ENCODE measurements at regions not wholly inside any gene's neighbourhood (a gene's known extent, or its start where the extent isn't known, plus 50 kb on each side); places are given as distances from the start of the nearest gene placed in this dataset.

DNA sequence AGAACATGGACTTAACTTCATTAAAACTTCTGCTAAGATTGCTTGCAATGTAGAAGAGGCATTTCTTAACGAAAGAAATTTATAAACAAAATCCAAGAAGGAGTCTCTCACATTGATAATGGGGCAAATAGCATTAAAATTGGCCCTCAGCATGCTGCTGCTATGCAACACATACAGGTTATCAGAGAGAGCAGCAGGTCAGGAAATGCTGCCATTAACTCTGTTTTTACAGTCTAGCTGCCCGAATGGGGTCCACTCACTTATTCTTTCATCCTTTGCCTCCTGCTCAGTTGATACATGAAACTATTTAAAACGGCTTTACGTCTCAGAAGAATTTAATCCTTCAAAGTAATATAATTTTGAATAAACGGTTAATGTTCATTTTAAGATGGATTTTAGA lies 620.4 kb downstream of the SLC16A7 start:
- ChIA-PET POLR2A (no interaction called here), CTCF (interaction anchor here (0.7 kb wide), 1 partner anchor 1594 kb away, joined by 3 read pairs; no protein-coding TSS in a partner anchor)
- TF ChIP-seq, protein P1, sequence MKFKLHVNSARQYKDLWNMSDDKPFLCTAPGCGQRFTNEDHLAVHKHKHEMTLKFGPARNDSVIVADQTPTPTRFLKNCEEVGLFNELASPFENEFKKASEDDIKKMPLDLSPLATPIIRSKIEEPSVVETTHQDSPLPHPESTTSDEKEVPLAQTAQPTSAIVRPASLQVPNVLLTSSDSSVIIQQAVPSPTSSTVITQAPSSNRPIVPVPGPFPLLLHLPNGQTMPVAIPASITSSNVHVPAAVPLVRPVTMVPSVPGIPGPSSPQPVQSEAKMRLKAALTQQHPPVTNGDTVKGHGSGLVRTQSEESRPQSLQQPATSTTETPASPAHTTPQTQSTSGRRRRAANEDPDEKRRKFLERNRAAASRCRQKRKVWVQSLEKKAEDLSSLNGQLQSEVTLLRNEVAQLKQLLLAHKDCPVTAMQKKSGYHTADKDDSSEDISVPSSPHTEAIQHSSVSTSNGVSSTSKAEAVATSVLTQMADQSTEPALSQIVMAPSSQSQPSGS (tag by site-specific recombination; IDR thresholded peaks at IDR 0.05; ENCODE audit: low read depth): no peak
- no peak for TF ChIP-seq ZNF792 (tag by site-specific recombination; IDR thresholded peaks at IDR 0.05)
- TF ChIP-seq ZNF10 (tag by site-specific recombination; IDR thresholded peaks at IDR 0.05): no peak

DNA sequence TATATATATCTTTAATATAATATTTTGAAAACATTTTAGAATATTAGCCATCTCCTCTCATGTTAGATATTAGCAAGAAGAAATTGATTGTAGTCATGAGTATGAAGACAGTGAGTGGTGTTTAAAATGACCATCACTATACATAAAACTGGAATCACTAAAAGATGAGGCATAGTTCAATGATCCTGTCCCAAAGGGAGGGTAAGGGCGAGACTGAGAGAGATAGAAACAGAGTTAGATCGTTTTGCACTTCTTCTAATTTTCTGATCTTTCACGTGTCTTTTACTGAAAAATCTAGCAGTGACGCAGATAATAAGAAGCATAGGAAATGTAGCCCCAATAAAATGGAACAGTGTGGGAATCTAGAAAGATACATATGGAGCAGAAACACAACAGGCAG lies 627.4 kb downstream of the SLC16A7 start:
- no peak overlapping the region for H3K4me3 ChIP-seq (ENCODE audit: low read depth, low read length)
- H3K9me3 ChIP-seq (ENCODE audit: control insufficient read depth, insufficient read depth, low read depth, low read length): no peaks in the 10 kb centered on the region
- TF ChIP-seq ZNF341 (tag by site-specific recombination; IDR thresholded peaks at IDR 0.05; ENCODE audit: low read depth) (no peak), ZNF274 (IDR thresholded peaks at IDR 0.05; ENCODE audit: low read length) (no peak), ZNF274 (tag by site-specific recombination; IDR thresholded peaks at IDR 0.05; ENCODE audit: borderline replicate concordance) (no peak), ZBTB7A (tag by site-specific recombination; IDR thresholded peaks at IDR 0.05; ENCODE audit: low read depth) (no peak)
- H3K36me3 ChIP-seq (ENCODE audit: control insufficient read depth in 2 of 2, insufficient read depth in 1 of 2, low read length in 2 of 2): no peaks in the 10 kb centered on the region
- no peaks in the 10 kb centered on the region for H3K4me1 ChIP-seq (ENCODE audit: control insufficient read depth, insufficient read depth, low read length)
- ChIA-PET POLR2A (no interaction called here), CTCF (no interaction called here)
- no peak overlapping the region for H3K27ac ChIP-seq (ENCODE audit: extremely low read depth, low read depth, low read length)

More for the DNA sequence above, 620.4 kb downstream of the SLC16A7 start:
- Histone ChIP-seq H3K4me1 (ENCODE audit: control insufficient read depth, insufficient read depth, low read length) (no peaks in the 10 kb centered on the region), H3K27ac (ENCODE audit: extremely low read depth, low read depth, low read length) (no peak overlapping the region), H3K9me3 (ENCODE audit: control insufficient read depth, insufficient read depth, low read depth, low read length) (no peaks in the 10 kb centered on the region), H3K4me3 (ENCODE audit: low read depth, low read length) (no peak overlapping the region), H3K36me3 (ENCODE audit: control insufficient read depth in 2 of 2, insufficient read depth in 1 of 2, low read length in 2 of 2) (no peaks in the 10 kb centered on the region)

DNA sequence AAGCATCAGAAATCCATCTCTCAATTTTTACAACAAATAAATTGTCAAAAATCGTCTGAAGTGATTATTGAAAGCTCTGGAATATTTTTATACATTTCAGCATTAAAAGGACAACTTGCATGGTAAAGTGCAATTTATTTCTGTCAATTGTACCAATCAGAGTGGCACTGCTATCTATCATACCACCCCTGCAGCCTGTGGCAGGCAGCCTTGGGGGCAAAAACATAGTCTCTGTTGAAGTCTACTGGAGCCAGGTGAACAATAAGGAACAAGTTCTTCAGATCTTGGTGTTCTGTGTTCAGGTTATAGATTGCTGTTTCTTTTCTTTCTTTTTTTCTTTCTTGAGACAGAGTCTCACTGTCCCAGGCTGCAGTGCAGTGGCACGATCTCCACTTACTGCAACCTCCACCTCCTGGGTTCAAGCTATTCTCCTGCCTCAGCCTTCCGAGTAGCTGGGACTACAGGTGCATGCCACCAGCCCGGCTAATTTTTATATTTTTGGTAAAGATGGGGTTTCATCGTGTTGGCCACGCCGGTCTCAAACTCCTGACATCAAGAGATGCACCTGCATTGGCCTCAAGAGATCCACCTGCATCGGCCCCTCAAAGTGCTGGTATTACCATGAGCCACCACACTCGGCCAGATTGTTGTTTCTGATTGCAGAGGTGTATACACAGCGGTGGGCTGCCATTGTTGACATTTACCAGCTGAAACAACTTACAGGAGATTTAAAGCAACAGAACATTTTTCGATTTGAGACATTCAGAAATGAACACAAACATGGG lies 629.6 kb downstream of the SLC16A7 start:
- no peaks in the 10 kb centered on the region for H3K4me1 ChIP-seq (ENCODE audit: control insufficient read depth, insufficient read depth, low read length)
- no peaks in the 10 kb centered on the region for H3K36me3 ChIP-seq (ENCODE audit: control insufficient read depth in 2 of 2, insufficient read depth in 1 of 2, low read length in 2 of 2)
- H3K9me3 ChIP-seq (ENCODE audit: control insufficient read depth, insufficient read depth, low read depth, low read length): no peaks in the 10 kb centered on the region
- TF ChIP-seq ZSCAN30 (tag by site-specific recombination; IDR thresholded peaks at IDR 0.05): no peak
- no peak for TF ChIP-seq ZNF266 (tag by site-specific recombination; IDR thresholded peaks at IDR 0.05; ENCODE audit: low read depth)
- TF ChIP-seq, protein P2, sequence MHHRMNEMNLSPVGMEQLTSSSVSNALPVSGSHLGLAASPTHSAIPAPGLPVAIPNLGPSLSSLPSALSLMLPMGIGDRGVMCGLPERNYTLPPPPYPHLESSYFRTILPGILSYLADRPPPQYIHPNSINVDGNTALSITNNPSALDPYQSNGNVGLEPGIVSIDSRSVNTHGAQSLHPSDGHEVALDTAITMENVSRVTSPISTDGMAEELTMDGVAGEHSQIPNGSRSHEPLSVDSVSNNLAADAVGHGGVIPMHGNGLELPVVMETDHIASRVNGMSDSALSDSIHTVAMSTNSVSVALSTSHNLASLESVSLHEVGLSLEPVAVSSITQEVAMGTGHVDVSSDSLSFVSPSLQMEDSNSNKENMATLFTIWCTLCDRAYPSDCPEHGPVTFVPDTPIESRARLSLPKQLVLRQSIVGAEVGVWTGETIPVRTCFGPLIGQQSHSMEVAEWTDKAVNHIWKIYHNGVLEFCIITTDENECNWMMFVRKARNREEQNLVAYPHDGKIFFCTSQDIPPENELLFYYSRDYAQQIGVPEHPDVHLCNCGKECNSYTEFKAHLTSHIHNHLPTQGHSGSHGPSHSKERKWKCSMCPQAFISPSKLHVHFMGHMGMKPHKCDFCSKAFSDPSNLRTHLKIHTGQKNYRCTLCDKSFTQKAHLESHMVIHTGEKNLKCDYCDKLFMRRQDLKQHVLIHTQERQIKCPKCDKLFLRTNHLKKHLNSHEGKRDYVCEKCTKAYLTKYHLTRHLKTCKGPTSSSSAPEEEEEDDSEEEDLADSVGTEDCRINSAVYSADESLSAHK (tag by site-specific recombination; IDR thresholded peaks at IDR 0.05): no peak
- no peak for TF ChIP-seq ZBTB17 (tag by site-specific recombination; IDR thresholded peaks at IDR 0.05)
- no peak for TF ChIP-seq ZNF23 (tag by site-specific recombination; IDR thresholded peaks at IDR 0.05; ENCODE audit: borderline replicate concordance)
- TF ChIP-seq SP2 (tag by site-specific recombination; IDR thresholded peaks at IDR 0.05): no peak
- TF ChIP-seq ZNF549 (tag by site-specific recombination; IDR thresholded peaks at IDR 0.05): no peak
- TF ChIP-seq ZNF585B (tag by site-specific recombination; IDR thresholded peaks at IDR 0.05): no peak
- TF ChIP-seq, protein P3, sequence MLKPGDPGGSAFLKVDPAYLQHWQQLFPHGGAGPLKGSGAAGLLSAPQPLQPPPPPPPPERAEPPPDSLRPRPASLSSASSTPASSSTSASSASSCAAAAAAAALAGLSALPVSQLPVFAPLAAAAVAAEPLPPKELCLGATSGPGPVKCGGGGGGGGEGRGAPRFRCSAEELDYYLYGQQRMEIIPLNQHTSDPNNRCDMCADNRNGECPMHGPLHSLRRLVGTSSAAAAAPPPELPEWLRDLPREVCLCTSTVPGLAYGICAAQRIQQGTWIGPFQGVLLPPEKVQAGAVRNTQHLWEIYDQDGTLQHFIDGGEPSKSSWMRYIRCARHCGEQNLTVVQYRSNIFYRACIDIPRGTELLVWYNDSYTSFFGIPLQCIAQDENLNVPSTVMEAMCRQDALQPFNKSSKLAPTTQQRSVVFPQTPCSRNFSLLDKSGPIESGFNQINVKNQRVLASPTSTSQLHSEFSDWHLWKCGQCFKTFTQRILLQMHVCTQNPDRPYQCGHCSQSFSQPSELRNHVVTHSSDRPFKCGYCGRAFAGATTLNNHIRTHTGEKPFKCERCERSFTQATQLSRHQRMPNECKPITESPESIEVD (tag by site-specific recombination; IDR thresholded peaks at IDR 0.05): no peak
- TF ChIP-seq, protein P4, sequence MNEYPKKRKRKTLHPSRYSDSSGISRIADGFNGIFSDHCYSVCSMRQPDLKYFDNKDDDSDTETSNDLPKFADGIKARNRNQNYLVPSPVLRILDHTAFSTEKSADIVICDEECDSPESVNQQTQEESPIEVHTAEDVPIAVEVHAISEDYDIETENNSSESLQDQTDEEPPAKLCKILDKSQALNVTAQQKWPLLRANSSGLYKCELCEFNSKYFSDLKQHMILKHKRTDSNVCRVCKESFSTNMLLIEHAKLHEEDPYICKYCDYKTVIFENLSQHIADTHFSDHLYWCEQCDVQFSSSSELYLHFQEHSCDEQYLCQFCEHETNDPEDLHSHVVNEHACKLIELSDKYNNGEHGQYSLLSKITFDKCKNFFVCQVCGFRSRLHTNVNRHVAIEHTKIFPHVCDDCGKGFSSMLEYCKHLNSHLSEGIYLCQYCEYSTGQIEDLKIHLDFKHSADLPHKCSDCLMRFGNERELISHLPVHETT (tag by site-specific recombination; IDR thresholded peaks at IDR 0.05): no peak
- TF ChIP-seq HOXA7 (CRISPR knock-in tag; IDR thresholded peaks at IDR 0.05; ENCODE audit: borderline replicate concordance): no peak
- TF ChIP-seq ZFP3 (tag by site-specific recombination; IDR thresholded peaks at IDR 0.05; ENCODE audit: low read depth): no peak
- TF ChIP-seq SP3 (tag by site-specific recombination; IDR thresholded peaks at IDR 0.05): no peak
- CTCF ChIA-PET: no interaction called here
- H3K27ac ChIP-seq (ENCODE audit: extremely low read depth, low read depth, low read length): no peak overlapping the region
- POLR2A ChIA-PET: no interaction called here
- H3K4me3 ChIP-seq (ENCODE audit: low read depth, low read length): no peak overlapping the region

Measured in HEK293 (cell line).